SK-N-SH treated with all-trans-retinoic acid at 6 μM for 48 hours (cell line): ENCODE measurements at regions not wholly inside any gene's neighbourhood (a gene's known extent, or its start where the extent isn't known, plus 50 kb on each side); places are given as distances from the start of the nearest gene placed in this dataset.

Experiments
- ARNTL ChIP-seq: fragments of 450-650 bp; formaldehyde crosslinking; IDR thresholded peaks from 2 replicates; pipeline ENCODE4 v1.5.0; 2020; ENCODE audit warnings: low read depth, mild to moderate bottlenecking, moderate library complexity, borderline replicate concordance
- BACH2 ChIP-seq: fragments of 250-450 bp; sonication (Bioruptor Pico); IDR thresholded peaks from 2 replicates; pipeline ENCODE4 v1.9.0; 2021; ENCODE audit warnings: mild to moderate bottlenecking, borderline replicate concordance
- CREB5 ChIP-seq: fragments of 250-450 bp; sonication (Bioruptor Pico); IDR thresholded peaks from 2 replicates; pipeline ENCODE4 v1.5.1; 2020; ENCODE audit warnings: low read depth, mild to moderate bottlenecking, moderate library complexity
- ESRRG ChIP-seq: fragments of 250-450 bp; sonication (Bioruptor Pico); IDR thresholded peaks from 2 replicates; pipeline ENCODE4 v1.6.1; 2021; ENCODE audit warnings: mild to moderate bottlenecking
- PATZ1 ChIP-seq: fragments of 250-450 bp; sonication (Bioruptor Pico); IDR thresholded peaks from 2 replicates; pipeline ENCODE4 v1.8.0; 2020; ENCODE audit warnings: mild to moderate bottlenecking, moderate library complexity, borderline replicate concordance
- RARB ChIP-seq: fragments of 250-450 bp; sonication (Bioruptor Pico); IDR thresholded peaks from 2 replicates; pipeline ENCODE4 v1.8.0; 2021; ENCODE audit warnings: mild to moderate bottlenecking, moderate library complexity
- ZFP3 ChIP-seq: fragments of 250-450 bp; sonication (Bioruptor Pico); IDR thresholded peaks from 2 replicates; pipeline ENCODE4 v1.5.0; 2020; ENCODE audit warnings: mild to moderate bottlenecking, moderate library complexity

GRCh38 chr11:27968461-27968860 lies 139.5 kb downstream of the KIF18A start:
- TF ChIP-seq ARNTL (CRISPR knock-in tag) (no peak), PATZ1 (CRISPR knock-in tag) (no peak), CREB5 (CRISPR knock-in tag) (no peak), ESRRG (CRISPR knock-in tag) (no peak), ZFP3 (CRISPR knock-in tag) (no peak), BACH2 (CRISPR knock-in tag) (no peak), RARB (CRISPR knock-in tag) (no peak)
